Inflammatory macrophage (primary cell): ENCODE measurements at regions not wholly inside any gene's neighbourhood (a gene's known extent, or its start where the extent isn't known, plus 50 kb on each side); places are given as distances from the start of the nearest gene placed in this dataset.
A peak's percentile ranks its signal among the peaks of the same experiment; 100 is the strongest.
"Not testable (repeated sequence)": the region's sequence is repeated elsewhere in the genome, so short reads cannot be mapped to it uniquely, and the experiment has no call there.

Experiments
- DNase-seq, 2 donors: peaks; one replicate each; pipeline ENCODE4 v3.0.0-alpha.2; 2020 to 2022

DNA sequence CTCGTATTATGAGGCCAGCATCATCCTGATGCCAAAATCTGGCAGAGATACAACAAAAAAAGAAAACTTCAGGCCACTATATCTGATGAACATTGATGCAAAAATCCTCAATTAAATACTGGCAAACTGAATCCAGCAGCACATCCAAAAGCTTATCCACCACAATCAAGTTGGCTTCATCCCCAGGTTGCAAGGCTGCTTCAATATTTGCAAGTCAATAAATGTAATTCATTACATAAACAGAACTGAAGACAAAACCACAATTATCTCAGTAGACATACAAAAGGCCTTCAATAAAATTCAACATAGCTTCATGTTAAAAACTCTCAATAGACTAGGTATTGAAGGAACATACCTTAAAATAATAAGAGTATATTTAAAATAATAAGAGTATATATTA, 815.3 kb upstream of the SLITRK1 start:
- DNase-seq = not testable (repeated sequence)

DNA sequence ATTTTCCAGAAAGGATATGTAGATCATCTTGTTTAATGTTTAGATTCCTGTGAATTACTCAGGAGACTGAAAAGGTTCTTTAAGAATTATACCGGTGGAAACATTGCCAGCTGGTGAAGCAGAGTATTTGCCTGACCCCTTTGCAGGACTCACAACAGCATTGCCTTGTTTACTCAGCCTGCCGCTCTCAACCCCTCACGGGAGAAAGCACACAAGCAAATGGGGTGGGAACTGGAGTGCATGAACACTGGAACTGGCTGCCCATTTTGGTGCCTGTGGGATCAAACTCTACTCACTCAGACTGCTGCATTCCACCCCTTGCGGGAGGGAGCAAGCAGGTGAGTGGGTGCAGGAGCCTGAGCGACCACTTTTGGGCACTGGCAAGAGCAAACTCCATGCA, 804.7 kb upstream of the SLITRK1 start:
- no peak for DNase-seq

DNA sequence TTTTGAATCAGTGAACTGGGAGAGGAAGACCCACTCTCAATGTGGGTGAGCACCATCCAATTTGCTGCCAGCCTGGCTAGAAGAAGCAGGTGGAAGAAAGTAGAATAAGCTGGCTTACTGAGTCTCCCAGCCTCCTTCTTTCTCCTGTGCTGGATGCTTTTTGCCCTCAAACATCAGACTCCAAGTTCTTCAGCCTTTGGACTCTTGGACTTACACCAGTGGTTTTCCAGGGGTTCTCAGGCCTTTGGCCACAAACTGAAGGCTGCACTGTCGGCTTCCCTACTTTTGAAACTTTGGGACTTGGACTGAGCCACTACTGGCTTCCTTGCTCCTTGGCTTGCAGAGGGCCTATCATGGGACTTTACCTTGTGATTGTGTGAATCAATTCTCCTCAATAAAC, 804.2 kb upstream of the SLITRK1 start:
- no peak for DNase-seq

DNA sequence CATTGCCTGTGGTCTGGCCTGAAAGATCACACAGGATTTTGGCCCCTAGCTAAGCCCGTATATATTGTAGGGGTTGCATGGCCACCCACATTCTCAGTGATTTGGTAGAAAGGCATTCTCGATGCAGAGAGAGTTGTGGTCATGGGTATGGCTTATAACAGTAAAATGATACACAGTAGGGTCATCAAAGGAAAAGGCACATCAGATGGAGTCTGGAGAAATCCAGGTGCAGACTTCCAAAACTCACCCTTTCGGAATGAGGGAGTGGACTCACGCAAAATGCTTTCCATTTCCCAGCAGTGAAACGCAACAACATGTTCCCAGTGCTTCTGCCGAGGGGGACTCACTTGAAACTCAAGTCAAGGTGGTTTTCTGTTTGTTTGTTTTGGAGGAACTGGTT, 802.5 kb upstream of the SLITRK1 start:
- DNase-seq = no peak

DNA sequence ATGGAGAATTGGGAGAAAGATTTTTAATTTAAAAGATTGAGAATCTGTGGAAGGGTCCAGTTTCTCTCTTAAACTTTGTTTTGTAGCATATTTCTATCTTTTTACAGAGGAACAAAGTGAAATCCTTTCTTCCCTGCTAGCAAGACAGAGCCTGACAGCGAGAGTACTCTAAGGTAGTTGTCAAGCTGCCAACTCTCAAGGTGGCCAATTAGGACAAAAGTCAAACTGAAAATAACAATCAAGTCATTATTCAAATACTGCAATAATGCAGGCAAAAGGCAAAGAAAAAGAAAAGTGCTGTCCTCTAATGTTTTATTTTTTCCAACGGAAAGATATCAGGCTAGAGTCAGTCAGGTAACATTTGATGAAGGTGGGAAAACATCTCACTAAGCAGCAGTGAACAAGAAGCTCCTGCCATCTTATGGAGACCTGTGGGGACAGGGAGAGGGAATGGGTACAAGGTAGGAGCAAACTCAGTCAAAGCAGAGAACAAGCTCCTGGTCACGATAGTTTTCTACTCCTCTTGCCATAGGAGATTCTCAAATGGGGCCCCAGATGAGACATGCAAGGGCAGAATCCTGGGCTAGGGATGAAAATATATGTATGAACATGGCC, 801.9 kb upstream of the SLITRK1 start:
- no peak for DNase-seq

DNA sequence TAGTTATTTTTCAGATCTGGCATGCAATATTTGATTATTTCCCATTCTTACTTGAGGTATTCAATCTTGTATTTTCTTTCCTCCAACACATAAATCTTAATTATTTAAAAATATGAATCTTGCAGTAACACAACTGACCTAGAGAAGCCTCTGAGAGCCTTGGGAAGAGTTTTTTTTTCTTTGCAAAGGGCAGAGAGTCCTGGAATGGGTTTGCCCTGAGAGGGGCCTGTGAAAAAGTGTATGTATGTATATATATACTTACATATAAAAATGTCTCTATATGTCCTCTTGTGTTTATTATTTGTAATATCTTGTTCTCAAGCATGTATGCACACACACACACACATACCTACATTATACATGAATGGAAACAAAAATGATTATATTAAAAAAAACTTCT, 801.2 kb upstream of the SLITRK1 start:
- DNase-seq = no peak

DNA sequence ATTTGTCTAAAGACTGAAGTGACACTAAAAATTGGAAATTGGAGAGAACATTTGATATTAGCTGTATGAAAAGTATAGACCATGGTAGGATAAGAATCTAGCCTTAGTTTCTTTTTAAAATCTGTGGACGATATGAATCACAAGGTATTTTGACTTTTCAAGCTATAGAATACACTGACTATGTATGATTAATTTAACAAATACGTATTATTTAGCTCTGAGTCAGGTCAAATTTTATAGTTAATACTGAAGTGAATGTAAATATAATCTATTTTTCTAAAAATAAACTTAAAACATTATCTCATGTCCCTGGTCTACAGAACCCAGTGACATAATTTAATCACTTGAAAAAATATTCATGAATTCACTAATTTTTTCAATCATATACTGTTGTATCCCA, 795.6 kb upstream of the SLITRK1 start:
- DNase-seq = no peak

DNA sequence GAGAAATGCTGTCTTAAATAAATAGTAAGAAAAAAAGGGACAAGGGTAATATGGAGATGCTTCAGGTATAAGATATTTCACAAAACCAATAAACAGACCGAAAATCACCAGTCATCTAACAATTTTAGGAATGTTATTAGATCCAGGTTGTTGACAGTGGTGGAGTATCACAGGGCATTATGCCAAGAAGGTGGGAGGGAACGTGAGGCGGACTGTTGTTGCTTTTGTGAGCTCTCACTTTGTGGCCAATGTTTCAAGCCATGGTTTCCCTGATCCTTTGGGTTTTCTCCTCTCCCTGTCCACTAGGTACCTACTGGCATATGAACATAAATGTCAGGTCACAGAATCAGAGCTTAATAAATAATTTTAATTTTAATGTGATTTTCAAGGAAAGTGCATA, 790.3 kb upstream of the SLITRK1 start:
- no peak for DNase-seq

DNA sequence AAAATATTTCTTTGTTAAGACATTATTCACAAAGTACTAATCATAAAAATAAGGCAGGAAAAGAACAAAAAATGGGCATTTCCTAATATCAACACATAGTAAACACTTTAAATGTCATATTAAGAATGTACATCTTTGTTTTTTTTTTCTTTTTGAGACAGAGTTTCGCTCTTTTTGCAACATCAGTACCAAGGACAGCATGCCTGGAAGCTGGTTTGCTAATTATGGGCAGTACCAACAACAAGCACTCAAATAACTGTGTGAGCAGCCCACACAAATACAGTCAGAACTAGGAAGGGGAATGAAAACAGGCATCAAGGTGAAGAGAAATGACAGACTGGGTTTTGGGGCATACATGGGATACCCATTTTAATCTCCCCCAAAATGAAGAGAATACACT, 788.0 kb upstream of the SLITRK1 start:
- no peak for DNase-seq

DNA sequence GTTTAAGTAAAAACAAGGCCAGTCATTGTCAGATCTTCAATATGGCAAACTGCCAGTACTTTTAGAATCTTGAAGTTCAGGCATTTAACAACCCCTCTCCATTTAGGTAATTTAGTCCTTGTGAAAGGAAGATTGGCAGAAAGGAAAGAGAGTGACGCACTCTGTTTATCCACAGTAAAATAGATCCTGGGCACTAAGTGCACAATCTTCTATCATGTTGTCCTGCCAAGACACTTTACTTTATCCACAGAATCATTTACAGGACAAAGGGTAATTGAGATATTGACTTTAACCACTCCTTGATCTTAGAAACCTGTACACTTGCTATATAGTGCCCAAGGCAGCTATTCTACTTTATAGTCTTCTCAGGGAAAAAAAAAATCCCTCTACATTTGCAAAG, 786.4 kb upstream of the SLITRK1 start:
- no peak for DNase-seq

DNA sequence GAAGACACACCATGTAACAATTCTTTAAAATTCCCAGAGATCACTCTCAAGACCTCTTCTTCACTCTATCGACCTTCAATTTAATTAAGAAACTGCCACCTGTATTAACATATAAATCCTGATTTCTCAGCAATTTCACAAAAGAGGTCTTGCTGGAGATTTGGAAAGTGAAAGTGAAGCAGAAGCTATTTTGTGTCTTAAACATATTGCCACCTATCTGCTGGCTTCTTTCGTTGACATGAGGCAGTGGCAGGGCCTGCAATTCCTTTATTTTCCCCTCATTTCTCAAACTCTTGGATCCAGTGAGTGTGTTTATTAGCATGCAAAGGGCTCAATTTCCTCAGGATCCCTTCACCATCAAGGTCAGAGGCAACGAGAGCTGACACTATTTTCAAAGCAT, 780.2 kb upstream of the SLITRK1 start:
- no peak for DNase-seq

DNA sequence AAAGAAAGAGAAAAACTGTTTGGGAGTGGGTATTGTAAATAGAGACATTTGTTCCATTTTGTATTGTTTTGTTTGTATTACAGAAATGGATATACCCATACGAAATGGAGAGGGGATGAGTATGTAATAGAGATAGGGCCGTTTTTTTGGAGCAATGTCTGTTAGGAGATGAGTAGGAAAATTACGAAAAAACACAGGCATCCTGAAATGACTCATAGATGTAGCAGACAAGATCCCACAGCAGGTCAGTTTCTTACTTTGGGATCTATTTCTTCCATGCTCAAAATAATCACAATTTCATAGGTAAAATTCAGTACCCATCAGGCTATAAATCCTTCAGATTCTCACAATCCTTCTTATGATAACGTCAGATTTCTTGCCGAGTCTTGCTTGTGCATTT, 779.4 kb upstream of the SLITRK1 start:
- DNase-seq = no peak

DNA sequence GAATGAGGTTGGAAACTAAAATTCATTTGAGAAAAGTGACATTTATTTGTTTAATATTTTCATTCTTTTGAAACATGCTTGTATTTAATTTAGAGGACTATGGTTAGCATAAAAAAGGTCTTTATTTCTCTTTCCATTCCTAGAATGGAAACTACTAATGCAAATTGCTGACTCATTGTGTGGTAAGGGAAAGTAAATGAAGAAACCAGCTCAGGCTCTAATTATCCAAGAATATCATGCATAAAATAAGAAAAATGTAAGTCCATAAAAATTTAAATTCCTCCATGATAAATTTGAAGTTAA, 777.0 kb upstream of the SLITRK1 start:
- no peak for DNase-seq

DNA sequence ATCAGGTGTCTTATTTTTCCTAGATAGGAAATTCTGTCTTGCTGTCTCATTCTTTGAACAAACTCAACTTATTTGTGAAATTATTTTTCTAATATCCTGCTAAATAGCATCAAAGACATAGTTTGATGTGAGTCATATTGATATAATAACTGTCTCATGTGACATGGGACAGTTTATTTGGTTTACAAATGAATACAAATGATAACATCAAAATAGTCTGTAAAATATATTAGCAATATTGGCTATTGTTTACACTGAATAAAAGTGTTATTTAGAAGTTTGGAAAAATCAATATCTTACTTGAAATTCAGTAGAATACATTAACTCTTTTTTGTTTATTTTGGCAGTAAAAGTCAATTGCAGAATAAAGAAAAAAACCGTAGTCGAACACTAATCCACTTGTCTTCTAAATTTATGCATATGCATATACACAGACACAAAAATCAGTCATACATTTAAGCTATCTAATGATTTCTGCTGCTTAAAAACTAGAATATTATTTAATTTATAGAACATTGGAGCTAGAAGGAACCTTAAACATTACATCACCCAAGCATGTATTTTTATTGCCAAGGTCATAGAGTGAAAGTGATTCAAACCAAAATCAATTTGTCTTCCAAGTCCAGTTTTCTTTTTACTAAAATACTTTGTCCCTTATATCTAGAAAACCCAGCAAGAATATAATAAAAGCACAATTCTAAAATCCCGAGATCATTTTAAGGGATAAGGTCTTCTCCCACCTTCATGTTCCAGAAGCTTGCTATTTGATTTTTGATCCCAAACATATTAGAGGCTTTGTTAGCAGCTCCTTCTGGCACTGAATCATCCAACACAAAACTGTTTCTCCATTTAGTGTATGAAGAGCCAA, 776.5 kb upstream of the SLITRK1 start:
- no peak for DNase-seq

DNA sequence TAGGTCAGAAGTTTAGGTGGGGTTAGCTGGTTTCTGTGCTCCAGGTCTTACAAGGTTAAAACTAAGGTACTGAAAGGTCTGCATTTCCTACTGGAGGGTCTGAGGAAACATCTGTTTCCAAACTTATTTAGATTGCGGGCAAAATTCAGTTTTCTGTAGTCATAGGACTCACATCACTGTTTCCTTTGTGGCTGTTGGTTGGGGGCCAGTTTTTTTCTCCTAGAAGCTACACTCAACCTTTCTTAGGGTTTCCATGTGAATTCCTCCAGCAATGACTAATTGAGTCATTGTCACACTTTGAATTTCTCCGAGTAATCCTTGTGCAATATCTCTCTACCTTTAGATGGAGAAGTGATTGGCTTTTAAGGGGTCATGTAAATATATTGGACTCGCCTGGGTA, 773.4 kb upstream of the SLITRK1 start:
- DNase-seq = no peak

DNA sequence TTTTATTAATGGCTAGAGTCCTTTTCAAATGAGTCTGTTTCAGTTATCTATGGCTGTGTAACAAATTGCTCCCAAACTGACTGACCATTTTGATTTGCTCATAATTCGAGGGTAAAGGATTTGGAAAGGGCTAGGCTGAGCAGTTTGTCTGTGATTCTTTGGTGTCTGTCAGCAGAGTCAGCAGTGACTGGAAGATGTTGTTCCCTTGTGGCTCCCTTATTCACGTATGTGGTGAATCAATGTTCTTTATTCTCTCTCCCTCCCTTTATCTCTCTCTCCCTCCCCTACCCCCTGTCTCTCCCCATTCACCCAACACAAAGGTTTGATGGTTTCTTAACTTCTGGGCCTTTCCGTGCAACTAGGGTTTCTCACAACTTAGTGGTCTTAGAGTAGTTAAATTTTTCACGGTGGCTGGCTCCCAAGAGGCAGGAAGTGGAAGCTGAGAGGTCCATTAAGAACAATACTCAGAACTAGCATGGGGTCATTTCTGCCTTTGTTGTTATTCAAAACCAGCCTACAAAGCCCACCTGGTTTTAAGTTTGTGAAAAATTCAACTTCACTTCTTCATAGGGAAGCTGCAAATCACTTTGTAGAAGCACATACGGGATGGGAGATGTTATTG, 772.5 kb upstream of the SLITRK1 start:
- DNase-seq = no peak

DNA sequence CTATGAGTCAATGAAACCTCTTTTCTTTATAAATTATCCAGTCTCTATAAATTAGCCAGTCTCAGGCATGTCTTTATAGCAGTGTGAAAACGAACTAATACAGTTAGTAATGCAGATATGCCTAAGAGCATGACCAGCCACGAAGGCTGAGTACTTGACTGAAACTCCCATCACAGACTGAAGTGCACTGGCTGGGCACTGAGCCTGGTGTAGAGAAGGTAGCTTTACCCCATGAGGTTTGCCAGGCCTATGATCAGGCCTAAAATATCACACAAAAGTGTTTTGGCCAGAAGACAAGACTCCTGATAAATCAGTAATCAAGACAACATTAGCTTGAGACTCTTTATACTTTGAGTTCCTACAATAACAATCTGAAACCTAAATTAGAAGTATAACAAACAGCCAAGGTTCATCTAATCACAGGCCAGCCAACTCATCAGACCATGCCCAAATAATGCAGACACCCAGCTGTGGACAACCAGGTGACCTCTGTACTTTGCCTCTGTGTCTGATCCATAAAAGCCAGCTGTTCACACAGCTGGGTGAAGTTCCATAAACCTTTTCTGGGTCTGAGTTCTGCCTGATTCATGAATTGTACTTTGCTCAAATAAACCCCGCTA, 771.8 kb upstream of the SLITRK1 start:
- DNase-seq = no peak

DNA sequence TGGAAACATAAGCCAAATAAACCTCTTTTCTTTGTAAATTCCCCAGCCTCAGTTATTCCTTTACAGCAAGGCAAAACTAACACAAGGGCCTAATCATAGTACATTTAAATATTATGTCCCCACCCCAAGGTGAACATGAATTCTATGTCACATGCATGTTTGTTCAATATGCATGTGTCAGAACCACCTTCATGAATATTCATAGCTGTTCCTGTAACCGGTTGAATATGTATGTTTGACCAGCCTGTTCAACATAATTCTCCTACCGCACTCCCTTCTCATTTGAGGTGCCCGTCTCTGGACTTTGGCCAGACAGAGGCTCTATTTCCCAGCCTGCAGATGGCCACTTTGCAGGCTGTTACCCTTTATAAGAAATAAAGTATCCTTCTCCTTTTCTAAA, 769.4 kb upstream of the SLITRK1 start:
- DNase-seq = no peak

DNA sequence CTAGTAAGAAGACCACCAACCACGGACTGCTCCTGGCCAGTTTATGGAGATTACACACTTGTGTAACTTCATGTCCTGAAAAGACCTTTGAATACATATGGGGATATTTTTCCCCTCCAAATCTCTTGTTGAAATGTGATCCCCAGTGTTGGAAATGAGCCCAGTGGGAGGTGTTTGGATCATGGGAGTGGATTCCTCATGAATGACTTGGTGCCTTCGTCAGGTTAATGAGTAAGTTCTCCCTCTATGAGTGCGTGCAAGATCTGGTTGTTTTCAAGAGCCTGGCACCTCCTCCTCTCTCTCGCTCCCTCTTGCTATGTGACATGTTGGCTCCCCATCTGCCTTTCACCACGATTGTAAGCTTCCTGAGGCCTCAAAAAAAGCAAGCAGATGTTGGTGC, 769.0 kb upstream of the SLITRK1 start:
- no peak for DNase-seq

DNA sequence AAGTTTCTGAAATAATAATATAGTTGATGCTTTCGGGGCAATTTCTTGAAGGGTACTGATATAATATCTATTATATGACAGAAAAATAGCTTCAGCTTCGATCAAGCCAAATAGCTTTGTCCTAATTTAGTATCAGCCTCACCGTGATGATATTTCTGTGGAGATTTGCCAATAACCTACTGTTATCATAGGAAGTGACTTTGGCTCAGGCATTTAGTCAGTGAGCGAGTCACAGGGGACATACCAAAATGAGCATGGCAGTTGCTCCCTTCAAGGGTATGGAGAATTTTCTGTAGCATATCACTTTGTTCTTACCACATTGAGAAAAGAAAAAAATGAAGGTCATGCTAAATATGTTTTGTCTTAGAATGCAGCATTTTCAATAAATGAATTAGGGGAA, 767.6 kb upstream of the SLITRK1 start:
- no peak for DNase-seq

DNA sequence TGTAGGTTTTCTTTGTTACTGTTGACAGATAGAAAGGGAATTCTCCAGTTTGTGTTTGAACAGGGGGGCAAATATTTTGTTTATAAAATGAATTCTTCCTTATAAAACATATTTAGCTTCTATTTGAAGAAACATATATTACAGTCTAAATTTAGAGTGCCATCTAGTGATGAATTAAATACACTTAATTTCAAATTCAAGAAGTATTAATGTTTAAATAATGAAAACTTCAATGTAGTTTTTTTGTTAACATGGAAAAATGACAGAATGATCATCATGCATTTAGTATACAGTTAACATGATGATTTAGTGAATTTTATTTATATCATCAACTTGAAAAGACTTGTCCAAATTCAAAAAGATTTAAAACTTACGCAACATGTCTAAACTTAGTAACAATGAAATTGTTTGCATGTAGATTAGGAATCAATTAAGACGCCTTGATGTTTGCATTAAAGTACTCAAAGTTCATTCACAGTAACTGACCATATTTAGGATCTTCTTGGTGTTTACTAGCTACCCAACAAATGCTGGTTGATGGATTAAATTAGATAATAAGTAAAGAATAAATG, 765.9 kb upstream of the SLITRK1 start:
- DNase-seq = no peak

DNA sequence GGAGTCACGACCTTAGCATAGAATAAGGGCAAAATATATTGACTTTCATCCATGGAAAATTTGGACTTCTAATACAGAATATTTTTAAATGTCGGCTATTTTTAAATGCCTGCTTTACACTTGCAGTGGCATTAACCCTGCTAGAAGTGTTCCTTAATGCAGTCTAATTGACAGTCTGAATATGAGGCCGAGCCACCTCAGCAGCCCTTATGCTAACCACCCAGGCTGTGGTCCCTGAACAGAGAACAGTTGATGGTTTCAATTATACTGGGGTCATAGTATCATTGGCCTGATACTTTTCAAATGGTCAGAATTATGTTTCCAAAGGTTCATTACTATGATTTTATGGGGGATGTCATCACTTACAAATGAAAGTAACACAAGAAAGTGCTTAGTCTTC, 764.7 kb upstream of the SLITRK1 start:
- DNase-seq = no peak

DNA sequence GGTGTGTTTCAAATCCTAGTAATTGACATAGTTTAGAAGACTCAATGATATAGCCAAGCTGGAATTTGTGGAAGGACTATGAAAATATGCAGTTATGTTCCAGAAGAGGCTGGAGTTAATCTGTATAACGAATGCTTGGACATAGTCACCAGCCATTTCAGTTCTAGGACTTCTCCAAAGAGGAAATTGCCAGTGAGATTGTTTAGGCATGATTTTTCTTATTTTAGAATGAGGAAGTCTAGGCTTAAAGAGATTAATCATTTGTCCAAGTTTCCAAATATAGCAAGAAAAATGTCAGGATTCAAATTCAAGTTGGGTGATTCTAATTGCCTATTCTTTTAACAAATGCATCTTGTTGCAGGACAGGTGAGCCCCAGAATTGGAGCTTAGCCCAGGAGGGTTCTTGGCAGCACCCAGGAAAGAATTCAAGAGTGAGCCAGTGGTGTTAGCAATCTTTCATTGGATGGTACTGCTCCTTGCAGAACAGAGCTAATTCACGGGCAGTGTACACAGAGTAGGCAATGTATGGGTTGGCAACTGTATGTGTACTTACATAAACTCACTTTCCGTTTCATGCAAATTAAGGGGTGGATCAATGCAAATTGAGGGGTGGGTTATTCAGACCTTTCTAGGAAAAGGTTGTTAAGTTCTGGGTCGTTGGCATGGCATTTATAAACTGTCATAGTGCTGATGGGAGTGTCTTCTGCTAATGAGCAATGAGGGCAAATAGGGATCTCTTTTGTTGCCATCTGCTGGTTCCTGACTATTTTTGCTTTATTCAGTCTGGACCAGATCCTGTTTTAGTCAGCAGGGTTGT, 763.1 kb upstream of the SLITRK1 start:
- peak; percentile 48 to 71 for DNase-seq
